Thoracic aorta (tissue), 2 donors: ENCODE measurements at regions not wholly inside any gene's neighbourhood (a gene's known extent, or its start where the extent isn't known, plus 50 kb on each side); places are given as distances from the start of the nearest gene placed in this dataset.

Source experiments
- ATAC-seq: fragments of 150-250 bp; one replicate; pipeline ENCODE4 v1.8.0; 2017; ENCODE audit warnings: low read depth; ENCODE audit not compliant: insufficient number of reproducible peaks, low FRiP score
- DNase-seq: peaks from one replicate; pipeline ENCODE4 v3.0.0-alpha.2; 2020; ENCODE audit warnings: low spot score
- H3K27ac ChIP-seq, 2 donors: fragments of 200-600 bp; sonication (generic); 1 replicate in 1 of 2; 2 replicates in 1 of 2; pipeline ENCODE4 v1.5.1; 2016; ENCODE audit warnings: mild to moderate bottlenecking in 2 of 2, moderate library complexity in 2 of 2
- H3K27me3 ChIP-seq: fragments of 200-600 bp; sonication (generic); replicated peaks from 2 replicates; pipeline ENCODE4 v1.6.0; 2016; ENCODE audit warnings: mild to moderate bottlenecking; ENCODE audit not compliant: insufficient read depth
- H3K36me3 ChIP-seq: fragments of 200-600 bp; sonication (generic); one replicate; pipeline ENCODE4 v1.5.1; 2016
- H3K4me1 ChIP-seq, 2 donors: fragments of 200-600 bp; sonication (generic); 1 replicate in 1 of 2; 2 replicates in 1 of 2; pipeline versions ENCODE4 v1.5.1 to v1.6.0; 2016; ENCODE audit warnings: low read depth in 2 of 2, mild to moderate bottlenecking in 1 of 2; ENCODE audit not compliant: control insufficient read depth in 1 of 2
- H3K4me3 ChIP-seq: fragments of 200-600 bp; sonication (generic); 2 replicates; pipeline ENCODE4 v1.5.1; 2016; ENCODE audit warnings: mild to moderate bottlenecking
- H3K9me3 ChIP-seq: fragments of 200-600 bp; sonication (generic); 2 replicates; pipeline ENCODE4 v1.5.1; 2016
- CTCF ChIP-seq: fragments of 200-600 bp; sonication (generic); IDR thresholded peaks from one replicate; pipeline ENCODE4 v1.5.1; 2019; ENCODE audit warnings: antibody characterized with exemption

- TF ChIP-seq CTCF = no peak
- Histone ChIP-seq H3K4me3 (no peak overlapping the region), H3K4me1 (no peaks in the 10 kb centered on the region), H3K36me3 (no peaks in the 10 kb centered on the region), H3K27me3 (no peaks in the 10 kb centered on the region), H3K27ac (no peak overlapping the region), H3K9me3 (no peaks in the 10 kb centered on the region)
- DNase-seq = no peak
- ATAC-seq = no peak
Measured at GRCh38 chr2:850429-850828, 100.2 kb upstream of the SNTG2 start.

- Histone ChIP-seq H3K9me3 (no peaks in the 10 kb centered on the region), H3K27me3 (no peaks in the 10 kb centered on the region), H3K4me3 (no peak overlapping the region), H3K27ac (no peak overlapping the region), H3K4me1 (no peaks in the 10 kb centered on the region), H3K36me3 (no peaks in the 10 kb centered on the region)
- no peak for TF ChIP-seq CTCF
- ATAC-seq (no peak), DNase-seq (no peak)
Measured at GRCh38 chr2:848099-848498, 102.5 kb upstream of the SNTG2 start.

GRCh38 chr2:847669-848068 lies 103.0 kb upstream of the SNTG2 start:
- Histone ChIP-seq H3K4me3 (no peak overlapping the region), H3K9me3 (no peaks in the 10 kb centered on the region), H3K4me1 (no peaks in the 10 kb centered on the region), H3K36me3 (no peaks in the 10 kb centered on the region), H3K27me3 (no peaks in the 10 kb centered on the region), H3K27ac (no peak overlapping the region)
- no peak for ATAC-seq
- no peak for DNase-seq
- TF ChIP-seq CTCF = no peak

GRCh38 chr2:844715-845114 lies 105.9 kb upstream of the SNTG2 start:
- no peak for DNase-seq
- no peaks in the 10 kb centered on the region for H3K36me3 ChIP-seq
- no peaks in the 10 kb centered on the region for H3K4me1 ChIP-seq
- H3K9me3 ChIP-seq = no peaks in the 10 kb centered on the region
- no peak for ATAC-seq
- H3K27me3 ChIP-seq = no peaks in the 10 kb centered on the region
- no peak for TF ChIP-seq CTCF
- H3K27ac ChIP-seq = no peak overlapping the region
- no peak overlapping the region for H3K4me3 ChIP-seq

GRCh38 chr2:842151-842803 lies 108.4 kb upstream of the SNTG2 start:
- H3K9me3 ChIP-seq = no peaks in the 10 kb centered on the region
- H3K27ac ChIP-seq = no peak overlapping the region
- no peak overlapping the region for H3K4me3 ChIP-seq
- no peaks in the 10 kb centered on the region for H3K4me1 ChIP-seq
- H3K36me3 ChIP-seq = no peaks in the 10 kb centered on the region
- no peak for TF ChIP-seq CTCF
- DNase-seq (no peak), ATAC-seq (no peak)
- peaks cover under 1% of the 10 kb centered on the region for H3K27me3 ChIP-seq
